GM21515 (cell line): ENCODE measurements at regions not wholly inside any gene's neighbourhood (a gene's known extent, or its start where the extent isn't known, plus 50 kb on each side); places are given as distances from the start of the nearest gene placed in this dataset.

Experiments used
- ATAC-seq: cut with Tn5 transposase; IDR thresholded peaks from one replicate; pipeline ENCODE4 v1.9.1; 2021; ENCODE audit not compliant: unreplicated experiment

DNA sequence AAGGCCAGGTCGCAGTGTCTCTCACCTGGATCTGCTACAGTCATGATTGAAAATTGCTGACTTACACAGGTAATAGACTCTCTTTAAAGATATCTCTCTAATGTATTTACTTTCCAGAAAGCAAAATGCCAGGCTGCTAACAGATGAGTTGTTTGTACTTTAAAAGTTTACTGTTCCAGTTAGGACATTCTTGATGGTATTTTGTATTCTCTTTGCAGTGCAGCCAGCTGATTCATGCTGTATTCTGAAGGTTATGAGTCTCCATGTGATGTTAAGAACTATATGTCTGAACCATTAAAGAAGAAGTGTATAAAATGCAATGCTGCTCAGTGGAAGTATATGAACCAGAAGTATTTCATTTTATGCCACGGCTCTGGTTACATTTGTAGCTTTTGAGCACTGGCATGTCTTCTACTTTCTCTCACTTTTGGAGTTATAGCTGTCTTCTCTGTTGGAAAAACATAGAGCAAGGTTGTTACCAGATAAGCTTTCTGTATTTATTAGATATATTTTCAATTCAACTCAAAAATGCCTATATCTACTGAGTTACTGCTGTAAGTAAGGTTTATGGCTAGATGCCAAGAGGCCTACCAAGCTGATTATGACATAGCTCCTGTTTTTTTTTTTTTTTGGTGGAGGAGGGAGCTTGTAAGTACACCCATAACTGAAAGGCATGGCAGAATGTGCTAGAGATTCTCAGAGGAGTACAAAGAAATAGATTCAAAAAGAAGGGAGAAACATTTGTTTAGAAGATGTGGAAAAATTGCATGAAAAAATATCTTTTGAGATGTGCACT, 130.5 kb upstream of the MAN1A1 start:
- ATAC-seq, result no peak

DNA sequence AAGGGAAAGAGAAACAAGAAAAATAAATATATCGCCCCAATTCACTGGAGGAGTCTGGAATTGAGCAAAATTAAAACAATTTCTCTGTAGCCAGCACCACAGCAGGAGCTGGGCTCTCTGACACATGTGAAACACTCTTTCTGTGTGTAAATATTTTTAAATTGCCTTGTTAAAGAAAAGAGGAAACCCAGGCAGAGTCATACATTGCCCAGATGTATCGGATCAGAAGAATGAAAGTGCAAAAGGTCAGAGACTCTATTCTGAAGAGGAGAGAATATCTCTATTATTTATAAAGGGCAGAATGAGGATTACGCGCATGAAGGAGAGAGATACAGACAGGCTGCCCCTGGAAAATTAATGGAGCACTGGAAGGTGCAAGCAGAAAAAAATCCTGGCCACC, 127.0 kb upstream of the MAN1A1 start:
- peak; percentile 73 for ATAC-seq

DNA sequence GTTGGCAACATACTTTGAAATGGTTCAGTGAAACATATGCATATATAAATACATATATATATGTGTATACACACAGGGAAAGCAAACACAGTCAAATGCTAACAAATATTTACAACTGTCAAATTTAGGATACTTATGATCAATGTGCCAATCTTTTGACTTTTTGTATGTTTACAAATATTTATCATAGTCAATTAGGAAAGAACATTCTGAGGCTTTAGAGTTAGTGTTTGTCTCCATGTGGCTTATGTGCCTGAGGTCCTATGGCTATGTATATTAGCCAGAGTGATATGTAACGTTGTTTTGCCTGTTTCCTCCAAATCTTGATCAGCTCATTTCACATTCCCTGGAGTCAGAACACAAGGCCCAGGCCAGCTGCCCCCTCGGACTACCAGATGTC, 126.5 kb upstream of the MAN1A1 start:
- ATAC-seq, result no peak

GRCh38 chr6:119470893-119471542, 121.5 kb upstream of the MAN1A1 start:
- peak; percentile 73 for ATAC-seq

- no peak for ATAC-seq
These were observed 118.0 kb upstream of the MAN1A1 start for GRCh38 chr6:119467488-119468081.

GRCh38 chr6:119466226-119466625, 116.7 kb upstream of the MAN1A1 start:
- ATAC-seq, result no peak

- peak; percentile 65 for ATAC-seq
These were observed 113.6 kb upstream of the MAN1A1 start for GRCh38 chr6:119463081-119463626.

- no peak for ATAC-seq
These were observed 111.6 kb upstream of the MAN1A1 start for GRCh38 chr6:119461187-119461586.

- ATAC-seq, result peak; percentile 83
These were observed 109.8 kb upstream of the MAN1A1 start for GRCh38 chr6:119459207-119459974.

- ATAC-seq, result no peak
These were observed 105.2 kb upstream of the MAN1A1 start for GRCh38 chr6:119454714-119455113.

DNA sequence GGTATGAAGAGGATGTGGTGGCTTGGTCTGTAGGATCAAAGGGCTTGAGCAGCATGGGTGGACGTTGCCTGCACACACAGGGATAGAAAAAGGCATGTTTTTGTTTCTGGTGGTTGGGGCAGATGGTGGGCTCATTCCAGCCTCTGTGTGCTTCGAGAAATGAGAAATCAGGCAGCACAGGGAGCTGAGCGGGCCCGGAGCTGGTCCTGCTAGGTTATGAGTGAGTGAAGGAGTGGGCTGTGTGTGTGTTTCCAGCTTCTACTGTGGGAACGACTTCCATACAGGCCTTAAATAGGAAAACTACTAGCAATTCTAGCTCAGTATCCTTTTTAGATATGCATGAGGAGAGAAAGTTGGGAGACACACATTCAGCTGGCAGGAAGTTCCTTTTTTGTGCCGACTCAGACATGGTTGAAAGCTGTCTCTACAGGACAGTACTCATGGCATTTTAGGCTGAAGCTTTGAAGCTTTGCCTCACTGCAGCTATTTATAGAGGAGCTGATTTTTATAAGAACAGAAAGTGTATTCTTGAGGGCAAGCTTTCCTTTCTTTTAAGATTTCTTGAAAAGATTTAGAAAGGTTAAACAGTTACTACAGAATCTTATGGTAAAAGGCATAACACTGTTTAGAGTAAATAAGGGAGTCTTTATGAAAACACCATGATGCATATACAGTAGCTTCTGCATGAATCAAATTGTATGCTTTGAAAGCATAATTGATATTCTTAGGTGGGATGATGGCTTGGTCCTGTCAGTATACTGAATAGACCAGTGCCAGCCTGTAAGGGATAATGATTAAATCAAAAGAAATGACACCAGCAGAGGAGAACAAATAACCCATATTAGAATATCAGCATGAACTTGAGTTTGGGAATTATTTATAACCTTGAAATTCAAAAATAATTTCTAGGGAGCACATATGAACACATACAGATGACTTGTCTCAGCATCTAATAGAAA, 104.0 kb upstream of the MAN1A1 start:
- ATAC-seq, result no peak

GRCh38 chr6:119449331-119450156, 100.0 kb upstream of the MAN1A1 start:
- no peak for ATAC-seq

DNA sequence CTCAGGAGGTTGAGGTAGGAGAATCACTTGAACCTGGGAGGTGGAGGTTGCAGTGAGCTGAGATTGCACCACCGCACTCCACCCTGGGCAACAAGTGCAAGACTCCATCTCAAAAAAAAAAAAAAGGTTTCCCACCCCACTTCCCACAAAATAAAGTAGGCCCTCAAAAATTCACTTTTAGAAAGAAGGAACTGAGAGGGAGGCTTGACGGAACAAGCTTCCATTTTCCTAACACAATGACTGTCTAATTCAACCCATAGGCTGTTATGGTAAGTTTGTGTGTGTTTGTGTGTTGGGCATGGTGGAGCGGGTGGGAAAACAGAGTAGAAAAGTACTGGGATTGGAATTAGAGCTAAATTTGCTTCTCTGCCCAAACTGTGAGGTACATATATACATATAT, 98.4 kb upstream of the MAN1A1 start:
- no peak for ATAC-seq

GRCh38 chr6:119446609-119447008, 97.0 kb upstream of the MAN1A1 start:
- no peak for ATAC-seq

GRCh38 chr6:119446115-119446554, 96.6 kb upstream of the MAN1A1 start:
- no peak for ATAC-seq

DNA sequence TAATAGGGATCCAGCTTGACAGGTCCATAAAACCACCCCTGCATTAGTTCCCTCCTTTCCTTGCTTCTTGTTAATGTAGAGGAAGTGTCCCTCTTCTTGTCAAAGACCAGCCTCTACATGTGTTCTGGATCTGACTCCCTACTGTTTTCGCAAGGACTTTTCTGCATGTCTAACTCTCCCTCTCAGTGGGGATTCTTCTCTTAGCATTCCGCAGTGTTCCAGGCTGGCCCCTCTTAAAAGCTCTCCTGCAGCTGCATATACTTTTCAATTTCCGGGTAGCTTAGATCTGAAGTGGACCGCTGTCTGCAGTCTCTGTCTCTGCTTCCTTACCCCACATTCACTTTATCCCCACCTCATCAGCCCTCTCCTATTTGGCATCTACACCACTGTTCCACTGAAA, 96.1 kb upstream of the MAN1A1 start:
- ATAC-seq, result no peak

DNA sequence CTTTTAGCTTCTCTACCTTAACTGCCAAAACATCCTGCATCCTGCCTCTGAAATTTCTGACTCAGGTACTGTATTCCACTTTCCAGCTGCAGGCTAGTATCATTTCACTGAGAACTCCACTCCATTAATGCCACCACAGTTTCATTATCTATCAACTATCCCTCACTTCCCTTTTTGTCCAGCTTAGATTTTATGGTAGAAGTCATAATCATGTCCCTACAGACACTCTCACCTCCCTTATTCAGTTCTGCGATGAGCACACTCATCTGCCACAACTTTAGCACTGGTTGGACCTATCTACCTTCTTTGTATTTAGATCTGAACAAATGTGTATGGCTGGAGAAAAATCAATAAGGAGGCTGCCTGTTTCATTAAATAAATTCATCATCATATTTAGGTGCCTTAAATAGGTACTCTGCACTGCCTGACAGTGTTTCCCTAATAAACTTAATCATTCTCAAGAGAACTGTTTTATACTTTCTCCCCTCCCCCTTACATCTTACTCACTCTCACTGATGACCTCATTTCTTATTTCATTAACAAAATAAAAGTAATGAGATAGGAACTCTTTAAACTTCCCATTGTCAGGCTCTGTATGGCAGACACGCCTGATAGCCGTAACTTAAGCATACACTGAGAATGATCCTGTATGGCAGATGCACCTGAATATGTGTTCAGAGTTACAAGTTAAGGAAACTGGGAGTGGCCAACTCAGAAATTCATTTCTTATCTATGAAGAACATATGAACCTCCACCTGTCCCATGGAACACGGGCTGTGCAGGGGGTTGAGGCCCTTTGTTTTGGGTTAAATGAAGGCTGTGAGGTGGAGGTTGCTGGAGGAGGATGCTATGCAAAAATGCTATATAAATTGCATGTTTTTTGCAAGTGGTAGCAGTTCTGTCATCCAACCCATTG, 95.3 kb upstream of the MAN1A1 start:
- peak; percentile 57 for ATAC-seq
